ENCODE measurements at regions not wholly inside any gene's neighbourhood (a gene's known extent, or its start where the extent isn't known, plus 50 kb on each side); places are given as distances from the start of the nearest gene placed in this dataset.
"Not testable (repeated sequence)": the region's sequence is repeated elsewhere in the genome, so short reads cannot be mapped to it uniquely, and the experiment has no call there.

DNA sequence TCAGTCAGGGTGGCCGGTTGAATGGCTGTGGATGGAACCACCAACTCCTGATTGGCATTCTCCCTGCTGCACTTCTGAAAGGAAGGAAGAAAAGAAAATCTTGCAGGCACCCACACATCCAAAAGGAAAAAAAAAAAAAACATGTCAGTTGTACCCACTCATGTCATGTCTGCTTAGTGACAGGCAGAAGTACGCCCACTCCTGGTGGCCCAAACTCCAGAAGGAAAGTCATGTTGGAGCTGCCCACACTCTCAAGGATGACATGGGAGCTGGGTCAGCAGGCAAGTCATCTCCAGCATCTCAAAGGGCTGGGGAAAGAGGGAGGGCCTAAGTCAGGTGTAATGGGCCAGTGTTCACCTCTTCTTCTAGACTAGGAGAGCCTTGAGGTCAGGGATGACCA lies 1079.1 kb downstream of the BCL11B start:
- no peak for DNase-seq (ENCODE audit: low read depth)

DNA sequence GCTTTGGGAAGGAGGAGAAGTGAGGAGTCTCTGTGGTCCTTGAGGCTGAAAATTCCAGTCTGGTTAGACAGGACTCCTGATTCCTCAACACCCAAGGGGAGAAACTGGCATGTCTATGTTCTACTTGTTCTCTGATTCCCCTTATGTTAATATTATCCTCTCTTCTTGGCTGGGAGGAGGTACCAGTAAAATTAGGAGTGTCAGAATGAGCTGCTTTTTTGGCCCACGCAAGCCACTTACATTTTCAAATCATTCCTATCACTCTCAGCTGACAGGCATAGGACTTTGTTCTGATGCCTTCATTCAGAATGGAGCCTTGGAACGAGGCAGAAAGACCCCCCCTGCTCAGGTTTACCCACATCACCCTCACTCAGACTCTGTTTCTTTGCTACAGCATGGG lies 1077.2 kb downstream of the BCL11B start:
- DNase-seq (ENCODE audit: low read depth) = no peak

DNA sequence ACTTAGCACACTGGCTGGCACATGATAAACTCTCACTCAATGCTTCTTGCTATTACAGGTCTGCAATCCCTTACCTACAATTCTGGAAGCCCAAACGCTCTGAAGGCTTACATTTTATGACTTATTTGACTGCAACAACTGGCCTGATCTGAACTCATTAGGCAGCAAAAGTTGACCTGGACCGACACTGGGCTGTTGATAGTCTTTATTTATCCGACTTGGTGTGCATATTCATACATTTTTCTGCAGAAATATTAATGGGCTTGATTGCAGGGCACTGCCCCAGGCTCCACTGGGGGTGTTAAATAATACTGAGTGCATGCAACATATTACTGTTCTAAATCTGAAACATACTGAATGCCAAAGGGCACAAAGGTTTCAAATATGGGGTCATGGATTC lies 1076.7 kb downstream of the BCL11B start:
- no peak for DNase-seq (ENCODE audit: low read depth)

DNA sequence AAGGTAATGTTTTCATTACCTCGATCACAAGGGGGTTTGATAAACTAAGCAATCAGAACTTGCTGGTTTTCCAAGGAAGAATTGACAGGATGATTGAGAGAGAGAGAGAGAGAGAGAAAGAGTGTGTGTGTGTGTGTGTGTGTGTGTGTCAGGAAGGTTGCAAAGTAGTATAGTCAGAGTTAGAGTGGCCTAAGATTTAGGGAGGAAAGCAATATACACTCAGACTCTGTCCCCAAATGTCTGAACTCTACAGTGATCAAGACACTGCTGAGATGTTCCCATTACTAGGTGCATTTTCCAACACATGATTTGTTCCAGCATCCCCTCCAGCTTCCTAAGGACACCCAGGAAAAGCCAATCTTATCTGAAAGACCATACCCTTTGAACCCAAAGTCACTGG lies 1074.1 kb downstream of the BCL11B start:
- DNase-seq (ENCODE audit: low read depth) = no peak

DNA sequence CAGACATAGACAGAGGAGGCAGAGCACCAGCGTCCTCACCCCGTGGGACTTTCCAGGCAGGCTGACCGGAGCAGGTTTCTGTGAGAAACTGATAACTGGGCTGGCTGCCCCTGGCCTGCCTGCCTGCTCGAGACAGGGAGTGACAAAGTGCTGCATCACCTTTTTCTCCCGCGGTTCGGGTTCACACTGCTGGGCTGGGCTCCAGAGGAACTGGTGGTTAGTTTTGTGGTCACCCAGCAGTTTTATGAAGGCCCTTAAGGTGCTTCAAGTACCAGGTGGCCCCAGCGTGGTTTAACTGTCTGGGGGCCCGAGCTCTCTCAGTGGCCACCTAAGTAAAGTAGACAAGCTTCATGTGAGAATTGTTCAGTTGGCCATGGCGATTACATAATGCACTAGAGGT lies 1073.6 kb downstream of the BCL11B start:
- DNase-seq (ENCODE audit: low read depth) = no peak

DNA sequence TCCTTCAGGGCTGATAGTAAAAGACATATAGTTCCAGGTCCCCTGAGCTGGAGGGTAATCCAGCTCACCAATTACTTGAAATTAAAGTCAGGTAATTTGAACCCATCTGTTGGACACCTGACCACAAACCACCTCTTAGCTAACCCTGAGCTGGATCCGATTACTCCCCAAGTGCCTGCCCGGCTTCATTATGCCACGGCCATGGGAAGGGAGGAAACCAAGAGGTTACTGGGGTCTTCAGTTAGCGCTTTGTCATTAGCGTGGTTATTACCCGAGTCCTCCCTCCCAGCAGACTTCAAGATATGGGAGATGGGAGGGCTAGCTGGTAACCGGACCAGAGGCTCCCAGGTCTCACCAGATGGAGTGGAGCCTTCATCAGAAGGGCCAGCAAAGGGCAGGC lies 1071.4 kb downstream of the BCL11B start:
- DNase-seq (ENCODE audit: low read depth) = no peak

DNA sequence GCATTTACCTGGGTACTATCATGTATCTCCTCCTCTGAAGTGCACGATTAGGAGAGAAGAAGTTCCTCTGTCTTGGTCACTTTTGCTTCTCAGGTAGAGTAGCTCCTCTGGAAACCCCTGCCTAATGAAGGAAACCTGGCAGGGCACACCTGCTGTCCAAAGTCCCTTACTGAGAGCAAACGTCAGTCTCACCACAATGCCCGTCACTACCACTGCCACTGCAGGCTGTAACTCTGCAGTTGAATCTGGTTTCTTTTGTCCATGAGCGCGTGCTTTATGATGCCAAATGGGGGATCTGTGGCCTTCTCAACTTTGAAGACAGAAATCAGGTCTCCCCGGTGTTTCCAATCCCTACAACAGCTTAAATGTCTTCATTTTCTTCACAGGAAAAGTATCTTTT lies 1068.6 kb downstream of the BCL11B start:
- DNase-seq (ENCODE audit: low read depth) = no peak

DNA sequence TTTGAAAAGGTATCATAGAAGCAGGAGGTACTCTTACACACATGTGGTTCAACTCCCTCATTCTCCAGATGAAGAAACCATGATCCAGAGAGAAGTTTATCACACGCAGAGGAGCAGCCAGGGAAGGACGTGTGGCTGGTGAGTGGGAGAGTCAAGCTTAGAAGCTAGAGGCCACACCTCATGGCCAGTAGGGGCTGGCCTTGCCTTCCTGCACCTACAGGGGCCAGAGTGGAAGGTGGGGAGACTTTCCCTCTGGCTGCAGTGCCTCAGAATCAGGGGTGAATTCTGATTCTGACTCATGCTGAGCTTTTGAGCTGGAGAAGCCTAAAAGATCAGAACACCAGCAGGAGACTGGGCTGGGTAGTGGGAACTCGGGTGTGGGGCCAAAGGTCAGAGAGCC lies 1067.9 kb downstream of the BCL11B start:
- no peak for DNase-seq (ENCODE audit: low read depth)

DNA sequence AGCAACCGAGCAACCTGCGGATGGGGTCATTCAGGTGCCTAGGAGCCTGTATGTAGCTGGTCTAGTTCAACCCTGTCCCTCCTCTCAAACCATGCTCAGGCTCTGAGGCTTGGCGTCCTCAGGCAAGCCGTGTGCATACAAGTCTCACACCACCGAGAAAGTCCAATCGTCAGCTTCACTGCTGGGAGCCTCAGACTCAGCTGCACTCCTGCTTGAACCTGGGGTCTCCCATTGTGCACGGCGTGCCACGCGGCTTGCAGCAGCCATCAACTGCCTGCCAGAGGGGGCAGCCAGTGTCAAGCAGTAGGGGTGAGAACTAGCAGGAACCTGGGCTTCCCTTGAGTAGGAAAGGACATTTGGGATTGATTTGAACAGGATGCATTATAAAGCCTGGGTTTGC lies 1064.6 kb downstream of the BCL11B start:
- no peak for DNase-seq (ENCODE audit: low read depth)

DNA sequence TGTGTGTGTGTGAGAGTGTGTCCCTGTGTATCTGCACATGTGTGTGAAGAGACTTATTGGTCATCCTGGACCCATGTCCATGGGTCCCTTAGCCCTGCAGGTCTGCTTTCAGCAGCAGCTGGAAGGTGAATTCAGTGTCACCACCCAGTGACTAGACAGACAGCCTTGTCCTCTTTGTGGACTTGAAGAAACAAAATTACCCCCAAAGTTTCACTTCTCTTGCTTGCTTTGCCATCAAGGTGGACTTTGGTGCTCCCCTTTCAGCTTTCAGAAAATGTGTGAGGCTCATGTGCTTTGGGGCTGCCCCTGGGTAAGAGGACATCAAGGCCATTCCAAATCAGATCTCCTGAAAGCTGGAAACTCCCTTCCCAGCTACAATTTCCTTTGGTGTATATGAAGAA lies 1063.8 kb downstream of the BCL11B start:
- DNase-seq (ENCODE audit: low read depth) = no peak

DNA sequence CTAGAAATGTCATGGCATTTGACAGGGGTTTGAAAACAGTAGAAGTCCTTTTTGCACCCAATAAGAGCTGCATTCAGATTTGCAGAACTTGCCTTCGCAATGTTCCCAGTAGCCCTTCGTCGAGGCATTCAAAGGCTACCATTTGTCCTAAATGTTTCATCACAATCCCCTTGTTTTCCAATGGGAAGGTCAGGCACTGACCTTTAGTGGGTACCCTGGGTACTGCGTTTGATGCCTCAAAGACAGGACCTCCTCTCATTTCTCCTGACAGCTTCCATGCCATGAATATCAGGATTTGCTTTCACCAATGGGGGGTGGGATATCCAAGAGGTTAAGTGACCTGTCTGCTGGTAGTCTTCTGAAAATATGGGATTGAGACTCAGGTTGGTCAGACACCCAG lies 1063.1 kb downstream of the BCL11B start:
- no peak for DNase-seq (ENCODE audit: low read depth)

DNA sequence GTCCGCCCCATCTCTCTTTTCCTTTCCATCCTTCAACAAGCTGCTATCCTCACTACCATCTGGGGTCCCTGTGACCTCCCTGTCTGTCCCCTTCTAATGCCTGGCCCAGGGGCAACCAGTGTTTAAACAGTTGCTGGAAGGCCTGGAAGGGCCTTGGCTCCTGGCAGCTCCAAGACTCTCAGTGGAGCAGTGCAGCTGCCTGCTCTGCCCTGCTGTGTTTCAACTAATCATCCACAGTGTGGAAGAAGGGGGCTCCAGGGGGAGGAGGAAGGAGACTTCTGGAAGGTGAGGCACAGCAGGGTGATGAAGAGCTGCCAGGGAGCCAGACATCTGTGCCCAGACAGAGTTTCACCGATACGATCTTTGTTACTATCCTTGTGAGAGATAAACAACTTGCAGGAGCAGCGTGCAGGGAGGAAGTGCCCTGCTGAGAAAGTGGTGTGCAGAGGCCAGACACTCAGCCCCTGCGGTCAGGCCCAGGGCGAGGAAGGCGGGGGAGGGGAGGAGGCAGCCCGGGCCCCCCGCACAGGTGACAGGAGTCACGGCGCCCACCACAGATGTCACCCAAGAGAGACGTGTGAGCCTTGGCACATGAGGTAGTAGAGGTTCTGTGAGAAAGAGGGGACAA lies 1061.8 kb downstream of the BCL11B start:
- peak; percentile 53 for DNase-seq (ENCODE audit: low read depth)

DNA sequence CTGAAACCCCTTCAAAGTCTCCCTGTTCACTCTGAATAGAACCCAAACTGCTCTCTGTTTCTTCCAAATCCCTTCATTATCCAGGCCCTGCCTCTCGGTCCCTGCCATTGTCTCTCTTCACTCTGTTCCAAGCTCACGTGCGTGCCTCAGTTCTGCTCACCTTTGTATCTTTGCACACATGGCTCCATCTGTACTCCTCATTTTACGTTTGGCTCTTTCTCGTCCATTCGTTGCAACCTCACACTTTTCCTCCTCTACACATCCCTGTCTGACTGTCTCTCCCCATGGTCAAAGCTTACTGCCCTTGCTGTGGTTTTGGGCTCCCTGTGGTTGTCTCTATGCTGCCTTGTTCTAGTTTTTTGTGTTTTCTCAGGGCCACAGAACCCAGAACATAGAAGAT lies 1054.5 kb downstream of the BCL11B start:
- no peak for DNase-seq (ENCODE audit: low read depth)

DNA sequence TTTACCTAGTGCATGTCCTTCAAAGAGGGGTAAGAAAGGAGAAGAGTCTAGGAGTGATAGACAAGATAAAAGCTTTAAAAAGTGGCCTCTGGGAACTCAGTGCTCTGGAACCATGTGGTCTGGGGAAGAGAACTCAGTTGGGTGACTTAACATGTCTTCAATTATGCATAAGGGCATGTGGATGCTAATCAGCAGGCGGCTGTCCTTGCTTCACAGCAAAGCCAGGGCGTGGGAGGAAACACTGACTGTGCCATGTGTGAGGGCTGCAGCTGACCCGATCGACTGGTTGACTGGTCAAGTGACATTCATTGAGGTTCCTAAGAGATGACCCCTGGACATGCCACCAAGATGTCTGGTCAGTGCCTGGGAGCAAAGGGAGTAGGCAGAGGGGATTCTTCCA lies 1053.8 kb downstream of the BCL11B start:
- no peak for DNase-seq (ENCODE audit: low read depth)

DNA sequence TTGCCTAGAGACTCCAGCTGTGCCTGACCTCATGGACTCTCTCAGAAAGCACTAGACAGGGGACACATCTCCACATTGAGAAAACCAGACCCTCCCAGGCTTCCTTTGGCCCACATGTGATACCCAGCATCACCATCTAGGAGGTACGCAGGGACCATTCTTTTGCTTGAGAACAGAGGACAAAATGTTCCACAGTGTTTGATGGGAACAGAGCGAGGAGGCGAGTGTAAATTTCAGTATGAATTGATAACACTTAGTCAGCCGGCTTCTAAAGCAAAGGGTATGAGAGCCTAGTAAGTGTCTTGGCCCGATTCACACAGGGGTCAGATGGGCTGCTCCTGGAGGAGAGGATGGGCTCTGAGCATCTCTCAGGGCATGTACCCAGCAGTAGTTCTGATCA lies 1052.4 kb downstream of the BCL11B start:
- no peak for DNase-seq (ENCODE audit: low read depth)

DNA sequence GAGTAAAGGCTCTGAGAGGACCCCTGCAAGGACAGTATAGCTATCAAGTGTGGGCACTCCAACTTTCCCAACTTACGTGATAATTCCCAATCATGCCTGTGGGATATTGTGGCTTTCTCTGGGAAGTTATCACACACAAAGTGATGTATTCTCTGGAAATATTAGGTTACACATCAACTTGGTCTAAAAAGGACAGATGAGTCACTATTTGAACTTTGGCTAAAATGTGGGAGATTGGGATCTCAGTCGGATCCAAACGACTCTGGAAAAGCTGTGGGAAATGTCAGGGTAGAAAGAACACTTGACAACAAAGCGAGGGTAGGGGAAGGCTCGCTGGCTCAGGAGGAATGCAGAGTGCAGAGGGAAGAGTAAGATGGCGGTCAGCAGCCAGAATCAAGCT lies 1048.9 kb downstream of the BCL11B start:
- DNase-seq (ENCODE audit: low read depth) = no peak

DNA sequence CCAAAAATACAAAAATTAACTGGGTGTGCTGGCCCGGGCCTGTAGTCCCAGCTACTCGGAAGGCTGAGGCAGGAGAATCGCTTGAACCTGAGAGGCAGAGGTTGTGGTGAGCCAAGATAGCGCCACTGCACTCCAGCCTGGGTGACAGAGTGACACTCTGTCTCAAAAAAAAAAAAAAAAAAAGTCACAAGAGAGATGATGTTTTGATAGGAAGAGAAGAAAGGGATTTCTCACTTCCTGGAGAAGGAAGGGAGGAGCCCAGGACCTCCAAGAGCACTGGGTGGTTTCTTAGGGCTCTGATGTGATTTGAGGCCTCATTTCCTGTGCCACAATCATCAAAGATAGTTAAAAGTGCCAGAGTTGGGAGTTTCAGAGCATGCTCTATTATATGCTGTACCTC lies 1048.3 kb downstream of the BCL11B start:
- DNase-seq (ENCODE audit: low read depth) = not testable (repeated sequence)

DNA sequence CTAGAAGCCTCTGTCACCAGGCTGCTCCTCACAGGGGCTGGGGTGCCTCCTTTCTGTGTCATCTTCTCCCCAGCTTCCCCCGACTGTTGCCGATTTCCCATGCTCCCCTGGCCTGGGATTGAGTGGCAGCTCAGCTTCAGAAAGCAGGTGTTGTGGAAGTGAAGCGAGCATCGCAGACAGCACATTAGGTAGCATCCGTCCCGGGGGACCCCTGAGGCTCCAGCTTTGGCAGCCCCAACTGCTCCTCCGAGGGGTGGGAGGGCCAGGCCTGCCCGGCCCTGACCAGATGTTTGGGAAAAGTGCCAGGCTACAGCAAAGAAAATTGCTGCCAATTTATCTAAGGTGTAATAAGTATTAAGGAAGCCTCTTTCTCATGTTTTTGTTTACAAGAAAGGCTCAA lies 1045.6 kb downstream of the BCL11B start:
- no peak for DNase-seq (ENCODE audit: low read depth)

DNA sequence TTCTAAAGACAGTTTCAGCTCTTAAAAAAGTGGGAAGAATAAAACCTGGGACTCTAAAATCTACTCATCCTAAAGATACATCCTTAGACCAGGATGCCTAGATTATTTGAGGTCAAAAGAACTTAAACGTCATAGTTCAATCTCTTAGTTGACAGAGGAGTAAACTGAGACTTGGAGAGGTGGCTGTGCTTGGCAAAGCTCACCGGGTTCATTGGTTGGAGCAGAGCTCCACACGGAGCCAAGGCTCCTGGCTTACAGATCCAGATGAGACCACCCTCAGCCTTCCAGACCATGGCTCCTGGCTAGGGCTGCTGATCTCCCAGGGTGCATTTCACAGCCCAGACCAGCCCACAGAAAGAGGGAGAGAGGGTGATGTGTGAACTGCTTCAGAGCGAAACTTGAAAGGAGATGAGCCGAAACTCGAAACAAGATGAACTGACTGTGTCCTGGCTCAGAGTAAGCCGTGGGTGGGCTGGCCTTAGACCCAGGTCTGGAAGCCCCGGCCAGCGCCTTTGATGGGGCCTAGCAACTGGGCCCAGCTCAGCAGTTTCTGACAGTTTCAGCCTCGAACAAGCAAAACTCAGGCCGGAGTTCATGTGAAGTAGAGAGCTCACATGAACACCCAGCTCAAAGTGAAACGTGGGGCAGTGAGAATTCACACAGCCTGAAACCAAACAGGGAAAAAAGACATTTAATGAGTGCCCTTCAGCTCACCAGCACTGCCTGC lies 1044.8 kb downstream of the BCL11B start:
- DNase-seq (ENCODE audit: low read depth) = peak; percentile 29

DNA sequence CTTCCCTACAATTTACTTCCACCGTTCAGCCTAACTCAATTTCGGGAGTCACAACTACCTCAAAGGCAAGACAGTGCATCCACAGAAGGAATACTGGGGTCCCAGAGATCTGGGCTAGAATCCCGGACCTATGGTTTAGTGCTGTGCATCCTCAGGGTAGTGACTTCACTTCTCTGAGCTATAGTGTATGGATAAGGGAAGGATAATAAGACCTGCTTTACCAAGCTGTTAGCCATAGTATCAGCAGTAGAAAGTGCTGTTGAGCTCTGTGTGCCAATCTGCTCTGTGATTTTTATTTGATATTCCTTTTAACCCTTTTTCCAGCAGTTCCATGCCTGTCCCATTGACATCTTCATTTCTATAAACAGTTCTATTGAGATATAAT lies 1044.3 kb downstream of the BCL11B start:
- DNase-seq (ENCODE audit: low read depth) = no peak

DNA sequence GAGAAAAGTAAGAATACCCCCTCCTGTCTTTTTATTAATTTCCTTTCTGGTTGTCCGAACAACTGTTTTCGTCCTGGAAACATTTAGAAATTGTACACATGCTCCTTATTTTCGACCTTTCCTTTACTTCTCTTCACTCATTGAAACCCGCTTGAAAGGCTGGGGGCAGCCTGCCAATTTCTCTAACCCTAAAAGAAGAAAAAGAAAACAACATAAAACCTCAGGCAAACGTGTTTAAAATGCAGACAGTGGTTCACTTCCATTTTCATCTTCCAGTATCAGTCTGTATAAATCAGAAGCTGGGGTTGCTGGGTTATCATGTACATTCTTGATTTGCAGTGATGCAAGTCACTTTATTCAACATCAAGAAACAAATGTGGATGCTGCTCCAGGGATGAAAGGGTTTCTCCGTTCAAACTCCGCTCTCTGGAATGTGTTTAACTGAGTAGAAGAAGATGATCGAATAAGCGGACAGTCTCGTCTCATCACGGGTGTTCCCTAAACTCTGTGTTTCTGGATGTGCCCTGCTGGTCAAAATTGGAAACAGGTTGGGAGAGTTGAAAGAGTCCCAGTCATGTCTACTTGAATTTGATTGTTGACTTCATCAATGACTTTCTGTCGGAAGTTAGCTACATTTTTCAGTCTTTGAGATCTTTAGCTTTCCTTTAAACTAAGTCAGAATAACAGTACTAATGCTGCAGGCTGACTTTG lies 1042.2 kb downstream of the BCL11B start:
- DNase-seq (ENCODE audit: low read depth) = no peak

DNA sequence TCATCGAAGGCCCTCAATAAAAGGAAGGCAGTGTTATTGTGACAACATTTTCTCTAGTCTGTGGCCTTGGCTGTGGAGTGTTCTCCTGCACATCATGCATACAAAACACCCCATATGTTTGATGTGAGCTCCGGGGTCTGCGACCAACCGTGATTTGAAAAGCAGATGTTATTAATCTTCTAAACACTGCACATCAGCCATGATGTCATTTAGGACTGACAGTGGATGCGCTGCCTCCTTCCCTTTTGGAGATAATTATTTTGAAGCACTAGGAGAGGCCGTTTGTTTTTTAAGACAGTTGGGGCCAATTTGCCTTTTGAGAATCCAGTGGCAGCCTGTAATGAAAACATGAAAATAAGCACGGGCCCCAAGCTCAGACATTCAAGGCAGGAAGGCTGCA lies 1041.6 kb downstream of the BCL11B start:
- DNase-seq (ENCODE audit: low read depth) = no peak

DNA sequence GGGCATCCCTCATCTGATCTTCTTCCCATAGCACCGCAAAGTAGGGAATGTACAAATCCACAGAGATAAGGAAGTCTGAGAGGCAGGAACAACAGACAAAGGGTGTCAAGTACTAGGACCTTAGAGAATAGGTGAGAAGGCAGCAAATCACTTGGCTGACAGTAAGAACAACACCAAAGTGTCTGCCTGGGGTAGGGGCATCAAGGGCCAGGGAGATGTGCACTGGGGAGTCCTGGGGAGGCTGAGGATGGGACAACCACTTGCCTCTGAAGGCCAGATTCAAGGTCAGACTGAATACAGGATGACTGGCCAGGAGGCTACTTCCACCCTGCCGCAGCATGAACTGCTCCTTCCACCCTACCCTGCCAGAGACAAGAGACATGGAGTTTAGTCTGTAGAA lies 1040.8 kb downstream of the BCL11B start:
- no peak for DNase-seq (ENCODE audit: low read depth)

DNA sequence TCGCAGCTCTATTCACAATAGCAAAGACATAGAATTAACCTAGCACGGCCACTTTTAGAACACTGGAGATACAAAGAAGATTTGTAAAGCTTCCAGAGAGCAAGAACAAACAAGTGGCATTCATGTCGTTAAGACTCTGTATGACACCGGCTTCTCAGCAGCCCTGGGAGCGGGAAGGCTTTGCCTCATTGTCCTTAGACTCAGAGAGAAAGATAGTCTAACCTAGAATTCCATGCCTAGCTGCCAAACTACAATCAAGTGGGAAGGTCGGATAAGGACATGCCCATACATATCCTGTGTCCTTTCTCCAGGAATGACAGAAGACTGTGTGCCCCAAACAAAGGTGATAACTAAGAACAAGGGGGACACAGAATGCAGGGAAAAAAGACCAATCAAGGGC lies 1038.3 kb downstream of the BCL11B start:
- DNase-seq (ENCODE audit: low read depth) = no peak

Data from stimulated activated CD8-positive, alpha-beta memory T cell treated with anti-CD3 and anti-CD28 coated beads, Interleukin-4, amount 100 ng/mL, for 24 hours (primary cell).